ENCODE measurements at regions not wholly inside any gene's neighbourhood (a gene's known extent, or its start where the extent isn't known, plus 50 kb on each side); places are given as distances from the start of the nearest gene placed in this dataset.

DNA sequence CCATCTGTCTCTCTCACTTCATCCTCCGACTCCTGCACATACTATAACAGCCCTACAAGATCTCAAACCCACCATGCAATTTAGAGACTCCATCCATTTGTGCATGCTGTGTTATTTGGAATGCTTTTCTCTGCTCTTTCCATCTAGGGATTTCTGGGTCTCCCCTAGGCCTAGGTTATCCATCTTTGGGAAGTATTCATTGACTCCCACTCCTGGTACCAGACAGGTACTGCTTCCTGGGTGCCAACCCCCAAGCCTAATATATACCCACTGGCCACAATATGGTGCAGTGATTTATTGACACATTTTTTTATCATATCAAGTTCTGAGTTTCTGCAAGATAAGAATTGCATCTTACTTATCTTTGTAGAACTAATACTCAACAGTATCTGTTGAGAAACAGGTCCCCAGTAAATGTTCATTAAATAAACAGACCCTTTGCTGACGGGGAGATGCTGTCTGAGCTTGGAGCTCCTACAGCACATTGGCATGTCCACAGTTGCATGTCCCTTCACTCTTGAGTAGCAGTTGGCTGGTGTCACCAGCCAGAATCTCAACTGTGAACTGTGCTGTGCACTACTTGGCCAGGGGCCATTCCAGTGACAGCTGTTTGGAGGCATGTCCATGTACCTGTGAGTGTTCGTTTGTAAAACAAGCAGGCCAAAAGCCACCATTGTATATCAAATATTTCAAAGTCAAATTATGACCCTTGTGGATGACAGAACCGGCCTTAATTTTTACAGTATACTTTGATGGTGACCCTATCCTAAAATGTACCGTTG lies 223.3 kb upstream of the NFE2L3 start:
- DNase-seq (ENCODE audit: insufficient read length, low spot score) (no peak), FAIRE-seq (no peak)
- TF ChIP-seq, protein P1, sequence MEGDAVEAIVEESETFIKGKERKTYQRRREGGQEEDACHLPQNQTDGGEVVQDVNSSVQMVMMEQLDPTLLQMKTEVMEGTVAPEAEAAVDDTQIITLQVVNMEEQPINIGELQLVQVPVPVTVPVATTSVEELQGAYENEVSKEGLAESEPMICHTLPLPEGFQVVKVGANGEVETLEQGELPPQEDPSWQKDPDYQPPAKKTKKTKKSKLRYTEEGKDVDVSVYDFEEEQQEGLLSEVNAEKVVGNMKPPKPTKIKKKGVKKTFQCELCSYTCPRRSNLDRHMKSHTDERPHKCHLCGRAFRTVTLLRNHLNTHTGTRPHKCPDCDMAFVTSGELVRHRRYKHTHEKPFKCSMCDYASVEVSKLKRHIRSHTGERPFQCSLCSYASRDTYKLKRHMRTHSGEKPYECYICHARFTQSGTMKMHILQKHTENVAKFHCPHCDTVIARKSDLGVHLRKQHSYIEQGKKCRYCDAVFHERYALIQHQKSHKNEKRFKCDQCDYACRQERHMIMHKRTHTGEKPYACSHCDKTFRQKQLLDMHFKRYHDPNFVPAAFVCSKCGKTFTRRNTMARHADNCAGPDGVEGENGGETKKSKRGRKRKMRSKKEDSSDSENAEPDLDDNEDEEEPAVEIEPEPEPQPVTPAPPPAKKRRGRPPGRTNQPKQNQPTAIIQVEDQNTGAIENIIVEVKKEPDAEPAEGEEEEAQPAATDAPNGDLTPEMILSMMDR (IDR thresholded peaks at IDR 0.05; ENCODE audit: insufficient read depth, missing control alignments) = no peak

DNA sequence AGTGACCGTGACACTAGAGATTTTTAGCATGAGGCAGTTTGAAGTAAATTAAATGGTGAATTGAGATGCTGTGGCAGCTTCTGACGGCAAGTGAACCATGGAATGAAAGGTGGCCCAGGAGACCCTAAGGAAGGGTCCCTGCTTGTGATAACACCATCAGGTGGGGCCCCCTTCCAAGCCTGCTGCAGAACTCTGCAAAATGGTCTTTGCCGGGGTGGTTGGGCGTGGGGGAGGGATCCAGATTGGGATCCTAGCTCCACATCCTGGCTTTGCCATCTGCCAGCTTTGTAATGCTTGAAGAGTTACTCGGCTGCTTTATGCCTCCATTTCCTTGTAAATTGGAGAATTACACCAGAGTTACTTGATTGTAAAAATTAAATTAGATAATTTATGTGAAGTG lies 222.6 kb upstream of the NFE2L3 start:
- no peak for DNase-seq (ENCODE audit: insufficient read length, low spot score)
- no peak for FAIRE-seq
- TF ChIP-seq, protein P1 (IDR thresholded peaks at IDR 0.05; ENCODE audit: insufficient read depth, missing control alignments) = no peak

DNA sequence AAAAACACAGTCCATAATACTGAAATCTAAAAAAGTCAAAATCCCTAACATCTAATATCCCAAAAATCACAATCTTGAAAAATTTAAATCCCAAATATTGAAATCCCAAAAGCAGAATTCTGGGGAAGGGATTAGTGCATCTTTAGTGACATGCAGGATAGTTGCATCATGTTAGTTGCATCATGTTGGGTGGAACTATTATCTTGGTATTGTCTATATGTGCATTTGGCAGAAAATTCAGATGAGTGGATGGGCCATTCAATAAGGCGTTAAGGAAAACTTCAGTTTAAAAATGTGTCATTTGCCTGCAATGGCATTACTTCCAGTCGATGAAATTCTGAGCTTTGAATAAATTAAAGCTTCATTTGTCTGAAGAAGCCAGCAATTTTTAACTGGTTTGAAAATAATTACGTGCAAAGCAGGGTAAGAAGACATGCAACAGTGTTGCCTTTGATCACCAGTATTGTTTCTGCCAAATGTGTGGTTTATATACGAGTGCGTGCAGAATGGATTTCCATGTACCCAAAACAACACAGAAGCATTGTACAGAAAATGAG lies 221.4 kb upstream of the NFE2L3 start:
- FAIRE-seq = no peak
- no peak for DNase-seq (ENCODE audit: insufficient read length, low spot score)
- TF ChIP-seq, protein P1 (IDR thresholded peaks at IDR 0.05; ENCODE audit: insufficient read depth, missing control alignments) = no peak

DNA sequence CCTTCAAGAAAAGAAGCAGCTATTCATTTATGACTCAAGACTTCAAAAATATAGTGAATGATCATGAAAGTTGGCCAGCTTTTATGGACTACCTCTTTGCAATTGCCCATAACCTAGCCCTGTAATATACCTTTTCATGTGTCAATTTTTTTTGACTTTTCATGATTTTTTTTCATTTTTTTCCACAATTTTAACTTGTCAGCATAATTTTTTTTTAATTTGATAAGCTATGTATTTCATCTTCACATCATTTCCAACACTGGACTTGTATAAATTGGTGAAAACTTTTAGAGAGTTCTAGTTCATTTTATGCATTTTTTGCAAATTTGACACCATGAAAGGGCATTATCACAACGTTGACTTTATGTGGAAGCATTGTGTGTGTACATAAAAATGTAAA lies 220.8 kb upstream of the NFE2L3 start:
- no peak for FAIRE-seq
- TF ChIP-seq, protein P1 (IDR thresholded peaks at IDR 0.05; ENCODE audit: insufficient read depth, missing control alignments) = no peak
- no peak for DNase-seq (ENCODE audit: insufficient read length, low spot score)

DNA sequence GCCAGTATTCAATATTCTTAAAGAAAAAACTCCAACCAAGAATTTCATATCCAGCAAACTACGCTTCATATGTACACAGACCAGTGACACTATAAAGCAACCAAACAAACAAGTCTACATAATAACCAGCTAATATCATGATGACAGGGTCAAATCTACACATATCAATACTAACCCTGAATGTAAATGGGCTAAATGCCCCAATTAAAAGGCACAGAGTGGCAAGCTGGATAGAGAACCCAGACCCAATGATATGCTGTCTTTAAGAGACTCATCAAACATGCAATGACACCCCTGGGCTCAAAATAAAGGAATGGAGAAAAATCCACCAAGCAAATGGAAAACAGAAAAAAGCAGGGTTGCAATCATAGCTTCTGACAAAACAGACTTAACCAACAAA lies 218.1 kb upstream of the NFE2L3 start:
- DNase-seq (ENCODE audit: insufficient read length, low spot score) (no peak), FAIRE-seq (no peak)
- TF ChIP-seq, protein P1 (IDR thresholded peaks at IDR 0.05; ENCODE audit: insufficient read depth, missing control alignments) = no peak

DNA sequence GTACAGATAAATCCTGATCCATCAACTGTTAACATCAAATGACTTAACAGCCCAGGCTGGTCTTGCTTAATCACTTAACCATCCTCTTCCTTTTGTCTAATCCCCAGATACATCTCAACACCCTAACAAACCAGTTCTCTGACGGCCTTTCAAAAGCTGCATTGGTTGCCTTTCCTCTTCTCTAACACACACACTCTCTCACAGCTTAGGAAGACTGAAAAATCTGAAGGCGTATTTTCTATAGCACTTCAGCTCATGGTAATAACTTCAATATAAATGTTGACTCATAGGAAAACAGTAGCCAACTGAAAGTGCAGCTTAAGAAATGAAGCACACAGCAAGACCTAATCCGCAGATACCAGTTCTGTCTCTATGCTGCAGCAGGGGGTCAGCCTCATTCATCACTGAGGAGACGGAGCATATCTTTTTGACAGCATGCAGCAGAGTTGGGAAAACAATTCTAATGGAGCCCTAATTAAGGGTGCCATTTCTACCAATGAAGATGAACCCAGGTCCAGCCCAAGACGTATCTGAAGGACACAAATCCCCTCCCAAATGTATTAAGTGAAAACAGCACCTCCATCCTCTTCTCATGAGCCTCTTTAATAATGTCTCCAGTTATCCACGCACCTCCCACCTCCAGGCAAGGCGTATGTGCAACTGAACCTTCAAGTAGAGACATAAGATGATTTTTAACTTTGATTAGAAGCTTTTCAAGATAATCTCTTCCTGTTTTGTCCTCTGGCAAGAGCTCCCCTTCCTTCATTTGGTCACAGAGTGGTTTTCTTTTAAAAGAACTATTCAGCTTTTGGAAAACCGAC lies 211.7 kb upstream of the NFE2L3 start:
- DNase-seq (ENCODE audit: insufficient read length, low spot score) (no peak), FAIRE-seq (no peak)
- TF ChIP-seq, protein P1 (IDR thresholded peaks at IDR 0.05; ENCODE audit: insufficient read depth, missing control alignments) = no peak

Data from D721Med (cell line).